Breast epithelium (tissue), 4 donors: ENCODE measurements at regions not wholly inside any gene's neighbourhood (a gene's known extent, or its start where the extent isn't known, plus 50 kb on each side); places are given as distances from the start of the nearest gene placed in this dataset.

Experiments
- DNase-seq, 2 donors: peaks; one replicate each; pipeline ENCODE4 v3.0.0-alpha.2; 2019; ENCODE audit warnings: low spot score in 2 of 2
- H3K27ac ChIP-seq, 2 donors: fragments of 200-600 bp; sonication (generic) in 1 of 2; one replicate each; pipeline ENCODE4 v1.5.1; 2016 to 2019; ENCODE audit warnings: mild to moderate bottlenecking in 1 of 2
- H3K27me3 ChIP-seq, 2 donors: fragments of 200-600 bp; sonication (generic) in 1 of 2; one replicate each; pipeline versions ENCODE4 v1.5.1 to v1.6.0; 2017 to 2019; ENCODE audit warnings: control low read depth in 1 of 2, mild to moderate bottlenecking in 1 of 2
- H3K36me3 ChIP-seq: fragments of 200-600 bp; one replicate; pipeline ENCODE4 v1.5.1; 2019
- H3K4me1 ChIP-seq, 2 donors: fragments of 200-600 bp; sonication (generic); one replicate each; pipeline ENCODE4 v1.5.1; 2016 to 2019; ENCODE audit warnings: control low read depth in 1 of 2
- H3K4me3 ChIP-seq, 3 donors: fragments of 200-600 bp; sonication (generic); 1 replicate in 2 of 3; 2 replicates in 1 of 3; pipeline ENCODE4 v1.5.1; 2016 to 2019; ENCODE audit warnings: mild to moderate bottlenecking in 3 of 3, moderate library complexity in 2 of 3
- H3K9me3 ChIP-seq, 2 donors: fragments of 200-600 bp; sonication (generic) in 1 of 2; one replicate each; pipeline ENCODE4 v1.5.1; 2016 to 2019; ENCODE audit warnings: control low read depth in 1 of 2
- POLR2A ChIP-seq: fragments of 450-650 bp; IDR thresholded peaks from one replicate; pipeline ENCODE4 v1.6.1; 2016; ENCODE audit warnings: antibody characterized with exemption, mild to moderate bottlenecking, moderate library complexity
- POLR2AphosphoS5 ChIP-seq, 3 donors: sonication (generic); formaldehyde crosslinking; IDR thresholded peaks; one replicate each; pipeline ENCODE4 v1.6.1; 2017; ENCODE audit warnings: antibody characterized with exemption in 3 of 3
- intact Hi-C: fragments of 100-400 bp; cut with DNase I; formaldehyde crosslinking; loops from one replicate; pipeline ENCODE4 v1.15.1; 2023; ENCODE audit warnings: low total_unique reads
- TF ChIP-seq, protein P1 (sequence below), 3 donors: fragments of 450-650 bp; IDR thresholded peaks; one replicate each; pipeline ENCODE4 v1.5.1; 2016 to 2017; ENCODE audit warnings: antibody characterized with exemption in 3 of 3, mild to moderate bottlenecking in 3 of 3, moderate library complexity in 3 of 3

DNA sequence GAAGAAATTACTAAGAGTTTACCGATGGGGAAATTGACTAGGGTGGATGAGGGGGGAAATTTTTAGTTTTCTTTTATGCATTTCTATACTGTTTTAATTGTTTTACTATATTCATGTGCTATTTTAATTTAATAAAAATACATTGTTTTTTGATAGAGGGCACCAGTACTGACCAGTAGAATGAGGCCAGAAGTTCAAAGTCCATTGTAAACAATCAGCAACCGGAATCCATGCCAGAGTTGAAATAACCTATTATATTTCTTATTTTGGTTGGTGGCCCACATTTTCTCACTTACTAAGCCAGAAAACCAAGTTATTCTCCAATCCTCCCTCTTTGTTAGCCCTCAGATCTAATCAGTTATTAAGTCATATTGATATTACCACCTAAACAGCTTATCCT is 595.9 kb downstream of the SMARCA1 start:
- Histone ChIP-seq H3K27ac (no peak overlapping the region), H3K4me3 (no peak overlapping the region), H3K27me3 (no peaks in the 10 kb centered on the region), H3K9me3 (peaks cover 0 to 8% of the 10 kb centered on the region in 2 donors), H3K36me3 (no peaks in the 10 kb centered on the region), H3K4me1 (no peaks in the 10 kb centered on the region)
- TF ChIP-seq POLR2A (no peak), POLR2AphosphoS5 (IDR thresholded peaks at IDR 0.05) (no peak)
- TF ChIP-seq, protein P1, sequence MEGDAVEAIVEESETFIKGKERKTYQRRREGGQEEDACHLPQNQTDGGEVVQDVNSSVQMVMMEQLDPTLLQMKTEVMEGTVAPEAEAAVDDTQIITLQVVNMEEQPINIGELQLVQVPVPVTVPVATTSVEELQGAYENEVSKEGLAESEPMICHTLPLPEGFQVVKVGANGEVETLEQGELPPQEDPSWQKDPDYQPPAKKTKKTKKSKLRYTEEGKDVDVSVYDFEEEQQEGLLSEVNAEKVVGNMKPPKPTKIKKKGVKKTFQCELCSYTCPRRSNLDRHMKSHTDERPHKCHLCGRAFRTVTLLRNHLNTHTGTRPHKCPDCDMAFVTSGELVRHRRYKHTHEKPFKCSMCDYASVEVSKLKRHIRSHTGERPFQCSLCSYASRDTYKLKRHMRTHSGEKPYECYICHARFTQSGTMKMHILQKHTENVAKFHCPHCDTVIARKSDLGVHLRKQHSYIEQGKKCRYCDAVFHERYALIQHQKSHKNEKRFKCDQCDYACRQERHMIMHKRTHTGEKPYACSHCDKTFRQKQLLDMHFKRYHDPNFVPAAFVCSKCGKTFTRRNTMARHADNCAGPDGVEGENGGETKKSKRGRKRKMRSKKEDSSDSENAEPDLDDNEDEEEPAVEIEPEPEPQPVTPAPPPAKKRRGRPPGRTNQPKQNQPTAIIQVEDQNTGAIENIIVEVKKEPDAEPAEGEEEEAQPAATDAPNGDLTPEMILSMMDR (IDR thresholded peaks at IDR 0.05): no peak
- intact Hi-C loops: no loop called here
- no peak for DNase-seq

DNA sequence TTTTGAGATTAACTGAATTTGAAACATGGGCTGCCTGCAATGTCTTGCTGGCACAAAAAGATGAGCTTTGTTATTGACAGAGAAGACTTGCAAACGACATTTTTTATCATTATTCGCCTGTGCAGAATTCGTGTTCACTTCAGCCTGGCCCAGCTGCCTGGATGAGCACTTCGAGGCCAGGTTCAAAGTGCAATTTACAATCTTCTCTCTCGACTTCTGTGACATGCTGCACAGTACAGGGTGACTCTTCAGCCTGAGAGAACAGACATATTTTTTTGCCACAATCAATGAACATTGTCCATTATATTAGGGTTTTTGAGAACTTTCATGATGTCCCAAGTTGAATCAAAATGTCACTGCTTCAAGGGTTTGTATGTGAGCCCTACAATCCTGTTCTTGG is 616.5 kb downstream of the SMARCA1 start:
- no peak for DNase-seq
- TF ChIP-seq POLR2AphosphoS5 (IDR thresholded peaks at IDR 0.05) (no peak), POLR2A (no peak)
- TF ChIP-seq, protein P1 (IDR thresholded peaks at IDR 0.05): no peak
- Histone ChIP-seq H3K27me3 (peaks cover 0 to 11% of the 10 kb centered on the region in 2 donors), H3K9me3 (no peaks in the 10 kb centered on the region), H3K4me3 (no peak overlapping the region), H3K4me1 (no peaks in the 10 kb centered on the region), H3K36me3 (no peaks in the 10 kb centered on the region), H3K27ac (no peak overlapping the region)
- intact Hi-C loops: no loop called here

DNA sequence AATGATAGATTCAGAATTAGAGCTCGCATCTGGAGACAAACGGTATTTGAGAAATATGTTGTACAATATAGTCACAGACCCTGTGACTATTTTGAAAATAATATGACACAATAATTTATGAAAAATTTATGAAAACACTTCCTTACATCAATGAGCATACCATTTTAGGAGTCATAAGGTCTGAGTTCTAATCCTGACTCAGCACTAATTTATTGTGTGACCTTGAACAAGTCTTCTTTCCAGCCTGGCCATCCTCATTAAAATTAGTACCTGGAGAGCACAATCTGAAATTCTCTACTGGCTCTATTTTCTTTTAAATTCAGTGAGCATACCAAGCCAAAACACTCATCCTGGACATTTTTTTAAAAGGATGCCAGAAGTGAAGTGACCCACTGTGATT is 622.3 kb downstream of the SMARCA1 start:
- Histone ChIP-seq H3K27me3 (peaks cover 0 to 7% of the 10 kb centered on the region in 2 donors), H3K9me3 (no peaks in the 10 kb centered on the region), H3K4me1 (no peaks in the 10 kb centered on the region), H3K36me3 (no peaks in the 10 kb centered on the region), H3K27ac (no peak overlapping the region), H3K4me3 (no peak overlapping the region)
- DNase-seq: no peak
- intact Hi-C loops: no loop called here
- TF ChIP-seq, protein P1 (IDR thresholded peaks at IDR 0.05): no peak
- TF ChIP-seq POLR2A (no peak), POLR2AphosphoS5 (IDR thresholded peaks at IDR 0.05) (no peak)

DNA sequence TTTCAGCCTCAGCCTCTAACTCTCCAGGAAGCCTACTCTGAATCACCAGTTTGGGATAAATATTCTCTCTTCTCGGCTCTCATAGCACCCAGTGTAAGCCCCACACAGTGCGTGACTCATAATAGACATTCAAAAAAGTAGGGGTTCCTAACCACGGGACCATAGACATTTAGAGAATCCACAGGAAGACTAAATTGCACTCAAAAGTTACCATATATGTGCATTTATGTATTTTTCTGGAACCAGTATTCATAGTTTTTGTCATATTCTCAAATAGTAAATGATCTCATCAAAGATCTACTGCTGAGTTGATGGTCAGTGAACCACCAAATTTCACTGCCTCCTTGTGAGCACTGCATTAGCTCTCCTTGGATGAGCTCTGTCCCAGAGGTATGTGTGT is 625.7 kb downstream of the SMARCA1 start:
- Histone ChIP-seq H3K4me3 (no peak overlapping the region), H3K27me3 (no peaks in the 10 kb centered on the region), H3K9me3 (no peaks in the 10 kb centered on the region), H3K27ac (no peak overlapping the region), H3K36me3 (no peaks in the 10 kb centered on the region), H3K4me1 (no peaks in the 10 kb centered on the region)
- intact Hi-C loops: no loop called here
- no peak for DNase-seq
- TF ChIP-seq, protein P1 (IDR thresholded peaks at IDR 0.05): no peak
- TF ChIP-seq POLR2A (no peak), POLR2AphosphoS5 (IDR thresholded peaks at IDR 0.05) (no peak)

DNA sequence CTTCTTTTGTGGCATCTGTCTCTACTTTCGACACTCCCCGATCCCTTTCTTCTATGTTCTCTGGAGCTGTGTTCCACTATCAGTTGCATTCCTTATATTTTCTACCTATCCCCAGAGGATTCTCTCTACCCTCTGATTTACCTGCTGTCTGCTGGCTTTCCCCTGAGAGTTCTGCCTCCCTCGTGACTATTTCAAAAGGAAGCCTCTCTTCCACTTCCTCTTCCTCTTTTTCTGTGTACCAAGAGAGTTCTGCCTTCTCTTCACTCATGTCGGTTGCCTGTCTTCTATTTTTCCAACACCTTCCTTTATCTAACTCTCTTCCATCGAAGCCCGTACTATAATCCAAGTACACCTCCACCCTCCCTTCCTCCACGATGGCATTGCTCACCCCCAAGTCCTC is 631.7 kb downstream of the SMARCA1 start:
- Histone ChIP-seq H3K27me3 (peaks cover 0 to 4% of the 10 kb centered on the region in 2 donors), H3K4me3 (no peak overlapping the region), H3K9me3 (no peaks in the 10 kb centered on the region), H3K4me1 (no peaks in the 10 kb centered on the region), H3K27ac (no peak overlapping the region), H3K36me3 (no peaks in the 10 kb centered on the region)
- TF ChIP-seq POLR2A (no peak), POLR2AphosphoS5 (IDR thresholded peaks at IDR 0.05) (no peak)
- TF ChIP-seq, protein P1 (IDR thresholded peaks at IDR 0.05): no peak
- DNase-seq: no peak
- intact Hi-C loops: no loop called here
